Effector memory CD4-positive, alpha-beta T cell (primary cell): ENCODE measurements at regions not wholly inside any gene's neighbourhood (a gene's known extent, or its start where the extent isn't known, plus 50 kb on each side); places are given as distances from the start of the nearest gene placed in this dataset.

ENCODE experiments used
- DNase-seq, 3 donors: peaks; one replicate each; pipeline ENCODE4 v3.0.0-alpha.2; 2020
- H3K27ac ChIP-seq: 2 replicates; pipeline ENCODE4 v1.7.0; 2013; ENCODE audit warnings: mild to moderate bottlenecking, low read length, moderate library complexity; ENCODE audit not compliant: insufficient read depth, poor library complexity, severe bottlenecking
- H3K27me3 ChIP-seq: replicated peaks from 2 replicates; pipeline ENCODE4 v1.7.0; 2013; ENCODE audit warnings: mild to moderate bottlenecking, low read length; ENCODE audit not compliant: insufficient read depth, control insufficient read depth, poor library complexity, severe bottlenecking
- H3K36me3 ChIP-seq: 2 replicates; pipeline ENCODE4 v1.7.0; 2013; ENCODE audit warnings: mild to moderate bottlenecking, low read length, moderate library complexity; ENCODE audit not compliant: control insufficient read depth, insufficient read depth
- H3K4me1 ChIP-seq: 2 replicates; pipeline ENCODE4 v1.7.0; 2013; ENCODE audit warnings: low read length, mild to moderate bottlenecking; ENCODE audit not compliant: control insufficient read depth, insufficient read depth, poor library complexity, severe bottlenecking
- H3K4me3 ChIP-seq: 2 replicates; pipeline ENCODE4 v1.7.0; 2013; ENCODE audit warnings: low read length, low read depth, mild to moderate bottlenecking; ENCODE audit not compliant: insufficient read depth, poor library complexity, severe bottlenecking
- H3K9me3 ChIP-seq: 2 replicates; pipeline ENCODE4 v1.7.0; 2013; ENCODE audit warnings: mild to moderate bottlenecking, low read length, moderate library complexity; ENCODE audit not compliant: control insufficient read depth

- Histone ChIP-seq H3K36me3 (no peaks in the 10 kb centered on the region), H3K9me3 (no peaks in the 10 kb centered on the region), H3K27me3 (no peaks in the 10 kb centered on the region), H3K4me3 (no peak overlapping the region), H3K27ac (no peak overlapping the region), H3K4me1 (no peaks in the 10 kb centered on the region)
- DNase-seq, result no peak
Observed at GRCh38 chr4:100721490-100721889, 203.7 kb upstream of the EMCN start.

GRCh38 chr4:100721077-100721476, 203.3 kb upstream of the EMCN start:
- Histone ChIP-seq H3K4me1 (no peaks in the 10 kb centered on the region), H3K27ac (no peak overlapping the region), H3K27me3 (no peaks in the 10 kb centered on the region), H3K4me3 (no peak overlapping the region), H3K9me3 (no peaks in the 10 kb centered on the region), H3K36me3 (no peaks in the 10 kb centered on the region)
- no peak for DNase-seq

GRCh38 chr4:100716416-100716815, 198.6 kb upstream of the EMCN start:
- no peaks in the 10 kb centered on the region for H3K4me1 ChIP-seq
- DNase-seq, result no peak
- no peak overlapping the region for H3K27ac ChIP-seq
- H3K9me3 ChIP-seq, result no peaks in the 10 kb centered on the region
- H3K4me3 ChIP-seq, result no peak overlapping the region
- no peaks in the 10 kb centered on the region for H3K27me3 ChIP-seq
- H3K36me3 ChIP-seq, result no peaks in the 10 kb centered on the region

- no peak overlapping the region for H3K4me3 ChIP-seq
- no peaks in the 10 kb centered on the region for H3K36me3 ChIP-seq
- no peaks in the 10 kb centered on the region for H3K4me1 ChIP-seq
- DNase-seq, result no peak
- H3K27me3 ChIP-seq, result no peaks in the 10 kb centered on the region
- no peak overlapping the region for H3K27ac ChIP-seq
- H3K9me3 ChIP-seq, result no peaks in the 10 kb centered on the region
Observed at GRCh38 chr4:100708776-100709175, 191.0 kb upstream of the EMCN start.

- no peak for DNase-seq
- no peaks in the 10 kb centered on the region for H3K27me3 ChIP-seq
- H3K4me3 ChIP-seq, result no peak overlapping the region
- no peaks in the 10 kb centered on the region for H3K9me3 ChIP-seq
- H3K27ac ChIP-seq, result no peak overlapping the region
- H3K36me3 ChIP-seq, result no peaks in the 10 kb centered on the region
- no peaks in the 10 kb centered on the region for H3K4me1 ChIP-seq
Observed at GRCh38 chr4:100707786-100708185, 190.0 kb upstream of the EMCN start.

GRCh38 chr4:100696531-100696930, 178.7 kb upstream of the EMCN start:
- Histone ChIP-seq H3K4me3 (no peak overlapping the region), H3K4me1 (no peaks in the 10 kb centered on the region), H3K36me3 (no peaks in the 10 kb centered on the region), H3K27me3 (no peaks in the 10 kb centered on the region), H3K9me3 (no peaks in the 10 kb centered on the region), H3K27ac (no peak overlapping the region)
- DNase-seq, result no peak

GRCh38 chr4:100695871-100696270, 178.0 kb upstream of the EMCN start:
- no peaks in the 10 kb centered on the region for H3K4me1 ChIP-seq
- H3K4me3 ChIP-seq, result no peak overlapping the region
- no peak for DNase-seq
- H3K27ac ChIP-seq, result no peak overlapping the region
- H3K27me3 ChIP-seq, result no peaks in the 10 kb centered on the region
- H3K36me3 ChIP-seq, result no peaks in the 10 kb centered on the region
- H3K9me3 ChIP-seq, result no peaks in the 10 kb centered on the region

- Histone ChIP-seq H3K27ac (no peak overlapping the region), H3K9me3 (no peaks in the 10 kb centered on the region)
- DNase-seq, result no peak
Observed at GRCh38 chr4:100695039-100695654, 177.3 kb upstream of the EMCN start.

GRCh38 chr4:100694467-100694866, 176.6 kb upstream of the EMCN start:
- Histone ChIP-seq H3K4me3 (no peak overlapping the region), H3K4me1 (no peaks in the 10 kb centered on the region), H3K36me3 (no peaks in the 10 kb centered on the region), H3K27ac (no peak overlapping the region), H3K27me3 (no peaks in the 10 kb centered on the region), H3K9me3 (no peaks in the 10 kb centered on the region)
- DNase-seq, result no peak

More at GRCh38 chr4:100695039-100695654, 177.3 kb upstream of the EMCN start:
- H3K36me3 ChIP-seq, result no peaks in the 10 kb centered on the region
- H3K4me1 ChIP-seq, result no peaks in the 10 kb centered on the region
- H3K27me3 ChIP-seq, result no peaks in the 10 kb centered on the region
- no peak overlapping the region for H3K4me3 ChIP-seq

- H3K4me1 ChIP-seq, result no peaks in the 10 kb centered on the region
- no peak overlapping the region for H3K27ac ChIP-seq
- H3K9me3 ChIP-seq, result no peaks in the 10 kb centered on the region
- no peaks in the 10 kb centered on the region for H3K36me3 ChIP-seq
- DNase-seq, result no peak
- H3K4me3 ChIP-seq, result no peak overlapping the region
- no peaks in the 10 kb centered on the region for H3K27me3 ChIP-seq
Observed at GRCh38 chr4:100690812-100691211, 173.0 kb upstream of the EMCN start.
